CD14-positive monocyte (primary cell): ENCODE measurements at regions not wholly inside any gene's neighbourhood (a gene's known extent, or its start where the extent isn't known, plus 50 kb on each side); places are given as distances from the start of the nearest gene placed in this dataset.

Experiments
- DNase-seq, 3 donors: peaks; one replicate each; pipeline ENCODE4 v3.0.0-alpha.2; 2011 to 2022
- H2AFZ ChIP-seq: 2 replicates; pipeline ENCODE4 v1.6.0; 2012; ENCODE audit warnings: mild to moderate bottlenecking, low read depth, low read length, inconsistent platforms; ENCODE audit not compliant: insufficient read depth, poor library complexity, severe bottlenecking
- H3K27ac ChIP-seq, 2 donors: 1 replicate in 1 of 2; 2 replicates in 1 of 2; pipeline ENCODE4 v1.5.1; 2012 to 2013; ENCODE audit warnings: low read length in 2 of 2, control low read depth in 1 of 2, inconsistent platforms in 1 of 2, low read depth in 1 of 2, mild to moderate bottlenecking in 1 of 2
- H3K27me3 ChIP-seq, 2 donors: one replicate each; pipeline versions ENCODE4 v1.6.0 to v1.6.1; 2011 to 2013; ENCODE audit warnings: low read length in 2 of 2; ENCODE audit not compliant: control insufficient read depth in 2 of 2, insufficient read depth in 2 of 2
- H3K36me3 ChIP-seq, 2 donors: replicated peaks in 1 of 2; 1 replicate in 1 of 2; 2 replicates in 1 of 2; pipeline versions ENCODE4 v1.5.1 to v1.6.1; 2012 to 2013; ENCODE audit warnings: low read length in 2 of 2, control low read depth in 1 of 2, inconsistent platforms in 1 of 2, mild to moderate bottlenecking in 1 of 2; ENCODE audit not compliant: insufficient read depth in 2 of 2, control insufficient read depth in 1 of 2
- H3K4me1 ChIP-seq, 2 donors: 1 replicate in 1 of 2; 2 replicates in 1 of 2; pipeline versions ENCODE4 v1.5.1 to v1.6.1; 2012 to 2013; ENCODE audit warnings: low read length in 2 of 2, control low read depth in 1 of 2, inconsistent platforms in 1 of 2, mild to moderate bottlenecking in 1 of 2, moderate library complexity in 1 of 2; ENCODE audit not compliant: insufficient read depth in 2 of 2, control insufficient read depth in 1 of 2
- H3K4me2 ChIP-seq: replicated peaks from 2 replicates; pipeline ENCODE3; 2012; ENCODE audit warnings: low read length, moderate library complexity, mild to moderate bottlenecking; ENCODE audit not compliant: poor library complexity, severe bottlenecking; ENCODE audit errors: extremely low read depth
- H3K4me3 ChIP-seq, 3 experiments: fragments of 200-600 bp in 1 of 3; sonication (generic) in 1 of 3; replicated peaks in 1 of 3; 1 replicate in 2 of 3; 2 replicates in 1 of 3; pipeline ENCODE4 v1.5.1; 2011 to 2013; ENCODE audit warnings: low read length in 3 of 3, mild to moderate bottlenecking in 3 of 3, control low read depth in 2 of 3, low read depth in 2 of 3, inconsistent platforms in 1 of 3, moderate library complexity in 1 of 3
- H3K79me2 ChIP-seq: 2 replicates; pipeline ENCODE4 v1.6.0; 2012; ENCODE audit warnings: mild to moderate bottlenecking, control low read depth, inconsistent platforms, low read length, moderate library complexity; ENCODE audit not compliant: insufficient read depth
- H3K9ac ChIP-seq: 2 replicates; pipeline ENCODE4 v1.6.0; 2017; ENCODE audit warnings: low read length, mild to moderate bottlenecking; ENCODE audit not compliant: insufficient read depth, poor library complexity, severe bottlenecking
- H3K9me3 ChIP-seq, 2 donors: replicated peaks in 1 of 2; 1 replicate in 1 of 2; 2 replicates in 1 of 2; pipeline versions ENCODE4 v1.5.1 to v1.6.1; 2012 to 2013; ENCODE audit warnings: low read length in 2 of 2, control low read depth in 1 of 2; ENCODE audit not compliant: control insufficient read depth in 1 of 2, insufficient read depth in 1 of 2
- H4K20me1 ChIP-seq: 2 replicates; pipeline ENCODE4 v1.6.0; 2012; ENCODE audit warnings: mild to moderate bottlenecking, low read length, control low read depth, moderate library complexity; ENCODE audit not compliant: insufficient read depth
- H3K27ac Mint-ChIP-seq, 7 donors: one replicate each; pipeline ENCODE4 v1.8.0; 2020; ENCODE audit warnings: mild to moderate bottlenecking in 7 of 7, mixed read lengths in 7 of 7, moderate library complexity in 6 of 7, inconsistent platforms in 2 of 7
- H3K27me3 Mint-ChIP-seq, 3 donors: one replicate each; pipeline ENCODE4 v1.8.0; 2021 to 2022; ENCODE audit warnings: low read depth in 3 of 3, mild to moderate bottlenecking in 3 of 3, mixed read lengths in 3 of 3, moderate library complexity in 3 of 3, inconsistent platforms in 1 of 3
- H3K36me3 Mint-ChIP-seq, 2 donors: one replicate each; pipeline ENCODE4 v1.8.0; 2020; ENCODE audit warnings: mixed read lengths in 2 of 2, inconsistent platforms in 1 of 2, mild to moderate bottlenecking in 1 of 2
- H3K4me1 Mint-ChIP-seq: one replicate; pipeline ENCODE4 v1.8.0; 2020; ENCODE audit warnings: mild to moderate bottlenecking, mixed read lengths
- H3K4me3 Mint-ChIP-seq, 2 donors: one replicate each; pipeline ENCODE4 v1.8.0; 2020; ENCODE audit warnings: mild to moderate bottlenecking in 2 of 2, mixed read lengths in 2 of 2, moderate library complexity in 1 of 2
- H3K9me3 Mint-ChIP-seq, 7 donors: one replicate each; pipeline ENCODE4 v1.8.0; 2020 to 2022; ENCODE audit warnings: mixed read lengths in 7 of 7, mild to moderate bottlenecking in 6 of 7, moderate library complexity in 6 of 7, inconsistent platforms in 2 of 7
- WGBS: methylation state at CpG from one replicate; pipeline ENCODE4 v1.1.5; 2013; ENCODE audit warnings: missing lambda C conversion rate; ENCODE audit not compliant: insufficient coverage; 5-methylcytosine and 5-hydroxymethylcytosine counted together
- intact Hi-C, 2 donors: fragments of 100-400 bp; cut with micrococcal nuclease; formaldehyde crosslinking; loops; one replicate each; pipeline versions ENCODE4 v1.15.0 to v1.15.1; 2023
- TF ChIP-seq, protein P1 (sequence below): fragments of 200-600 bp; IDR thresholded peaks from one replicate; pipeline ENCODE4 v1.8.0; 2022; ENCODE audit warnings: antibody characterized with exemption, mild to moderate bottlenecking

DNA sequence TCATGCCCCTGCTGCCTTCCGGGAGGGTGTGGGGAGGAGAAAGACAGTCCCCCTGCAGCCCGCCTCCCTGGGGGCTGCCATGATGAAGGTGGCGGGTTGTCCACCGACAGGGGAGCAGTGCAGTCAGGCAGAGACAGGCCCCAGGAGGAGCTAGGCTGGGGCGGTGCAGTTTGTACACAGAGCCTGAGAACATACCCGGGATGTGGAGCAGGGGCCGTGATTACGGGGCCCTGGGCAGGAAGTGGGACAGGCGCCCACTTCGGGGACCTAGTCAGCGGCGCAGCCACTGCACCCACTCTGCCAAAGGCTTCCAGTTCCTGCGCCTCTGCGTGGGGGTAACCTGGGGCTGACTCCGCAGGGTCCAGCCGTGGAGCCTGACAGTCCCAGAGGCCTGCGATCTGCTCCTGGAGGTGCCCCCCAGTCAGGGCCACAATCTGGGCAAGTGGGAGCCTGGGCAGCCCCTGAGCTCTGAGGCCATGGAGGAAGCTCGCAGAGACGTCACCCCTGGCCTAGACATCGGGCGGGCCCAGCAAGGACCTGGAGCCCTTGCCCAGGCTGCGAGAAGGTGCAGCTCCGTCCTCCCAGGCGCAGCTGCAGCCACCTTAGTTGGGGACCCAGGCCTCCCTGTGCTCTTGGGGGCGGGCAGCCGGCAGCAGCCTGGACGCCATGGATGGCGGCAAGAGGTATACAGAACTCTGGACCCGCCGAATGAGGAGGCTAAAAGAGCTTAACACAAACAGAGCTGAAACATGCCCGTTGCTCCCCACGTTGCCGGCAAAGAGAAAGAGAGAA is 1356.8 kb downstream of the XPNPEP1 start:
- intact Hi-C loops = no loop called here
- H3K4me3 ChIP-seq = no peak overlapping the region
- H2AFZ ChIP-seq = no peak overlapping the region
- no peaks in the 10 kb centered on the region for H4K20me1 ChIP-seq
- Mint-ChIP-seq H3K9me3 (peaks cover 0 to 8% (median 2%) of the 10 kb centered on the region in 7 donors), H3K4me1 (no peaks in the 10 kb centered on the region), H3K27me3 (peaks cover 0 to 4% (median 0%) of the 10 kb centered on the region in 3 donors), H3K27ac (no peak overlapping the region), H3K4me3 (no peak overlapping the region), H3K36me3 (no peaks in the 10 kb centered on the region)
- no peak for DNase-seq
- H3K4me2 ChIP-seq = no peak overlapping the region
- H3K36me3 ChIP-seq = no peaks in the 10 kb centered on the region
- TF ChIP-seq, protein P1, sequence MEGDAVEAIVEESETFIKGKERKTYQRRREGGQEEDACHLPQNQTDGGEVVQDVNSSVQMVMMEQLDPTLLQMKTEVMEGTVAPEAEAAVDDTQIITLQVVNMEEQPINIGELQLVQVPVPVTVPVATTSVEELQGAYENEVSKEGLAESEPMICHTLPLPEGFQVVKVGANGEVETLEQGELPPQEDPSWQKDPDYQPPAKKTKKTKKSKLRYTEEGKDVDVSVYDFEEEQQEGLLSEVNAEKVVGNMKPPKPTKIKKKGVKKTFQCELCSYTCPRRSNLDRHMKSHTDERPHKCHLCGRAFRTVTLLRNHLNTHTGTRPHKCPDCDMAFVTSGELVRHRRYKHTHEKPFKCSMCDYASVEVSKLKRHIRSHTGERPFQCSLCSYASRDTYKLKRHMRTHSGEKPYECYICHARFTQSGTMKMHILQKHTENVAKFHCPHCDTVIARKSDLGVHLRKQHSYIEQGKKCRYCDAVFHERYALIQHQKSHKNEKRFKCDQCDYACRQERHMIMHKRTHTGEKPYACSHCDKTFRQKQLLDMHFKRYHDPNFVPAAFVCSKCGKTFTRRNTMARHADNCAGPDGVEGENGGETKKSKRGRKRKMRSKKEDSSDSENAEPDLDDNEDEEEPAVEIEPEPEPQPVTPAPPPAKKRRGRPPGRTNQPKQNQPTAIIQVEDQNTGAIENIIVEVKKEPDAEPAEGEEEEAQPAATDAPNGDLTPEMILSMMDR = no peak
- H3K4me1 ChIP-seq = no peaks in the 10 kb centered on the region
- no peaks in the 10 kb centered on the region for H3K79me2 ChIP-seq
- no peak overlapping the region for H3K9ac ChIP-seq
- peaks cover 0 to 13% of the 10 kb centered on the region in 2 donors for H3K9me3 ChIP-seq
- no peak overlapping the region for H3K27ac ChIP-seq
- no peaks in the 10 kb centered on the region for H3K27me3 ChIP-seq
- 94% methylated on average over 33 of the region's 33 CpGs for WGBS

DNA sequence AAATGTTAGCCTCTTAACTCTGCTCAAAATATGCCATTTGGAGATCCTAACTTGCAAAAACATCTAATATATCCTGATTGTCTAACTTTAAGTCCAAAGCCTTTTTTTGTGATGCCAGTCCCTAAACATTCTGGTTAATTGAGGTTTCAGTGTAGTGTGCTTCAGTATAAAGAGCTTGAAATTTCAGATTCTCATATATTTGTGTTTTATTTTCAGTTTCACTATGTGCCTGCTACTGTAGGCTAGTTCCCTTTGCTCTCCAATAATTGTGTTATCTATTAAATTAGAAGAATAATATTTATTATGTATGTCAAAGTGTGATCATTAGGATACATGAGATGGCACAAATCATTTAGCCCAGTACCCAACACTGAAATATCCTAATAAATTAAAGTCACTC is 1361.2 kb downstream of the XPNPEP1 start:
- H3K27me3 ChIP-seq = no peaks in the 10 kb centered on the region
- Mint-ChIP-seq H3K9me3 (peaks cover 0 to 8% (median 2%) of the 10 kb centered on the region in 7 donors), H3K36me3 (no peaks in the 10 kb centered on the region), H3K4me1 (no peaks in the 10 kb centered on the region), H3K27ac (no peak overlapping the region), H3K4me3 (no peak overlapping the region), H3K27me3 (peaks cover 0 to 4% (median 0%) of the 10 kb centered on the region in 3 donors)
- H3K36me3 ChIP-seq = no peaks in the 10 kb centered on the region
- no peaks in the 10 kb centered on the region for H3K4me1 ChIP-seq
- no peak overlapping the region for H3K4me2 ChIP-seq
- H4K20me1 ChIP-seq = no peaks in the 10 kb centered on the region
- no peak for DNase-seq
- H2AFZ ChIP-seq = no peak overlapping the region
- no peak overlapping the region for H3K4me3 ChIP-seq
- intact Hi-C loops = no loop called here
- H3K27ac ChIP-seq = no peak overlapping the region
- no peak overlapping the region for H3K9ac ChIP-seq
- peaks cover 0 to 10% of the 10 kb centered on the region in 2 donors for H3K9me3 ChIP-seq
- TF ChIP-seq, protein P1 = no peak
- no peaks in the 10 kb centered on the region for H3K79me2 ChIP-seq
